NCI-H1092 treated with DMSO at 0.1 percent for 48 hours (cell line): ENCODE measurements at regions not wholly inside any gene's neighbourhood (a gene's known extent, or its start where the extent isn't known, plus 50 kb on each side); places are given as distances from the start of the nearest gene placed in this dataset.

Experiments used
- DNase-seq: peaks from one replicate; lab custom pipeline; 2025; lab: John Stamatoyannopoulos, UW

- no peak for DNase-seq
These were observed 51.2 kb upstream of the ROCK1 start for GRCh38 chr18:21162786-21163185.

- no peak for DNase-seq
These were observed 52.3 kb upstream of the ROCK1 start for GRCh38 chr18:21163647-21164547.

- DNase-seq, result no peak
These were observed 53.0 kb upstream of the ROCK1 start for GRCh38 chr18:21164548-21165095.

- peak; percentile 94 for DNase-seq
These were observed 56.2 kb upstream of the ROCK1 start for GRCh38 chr18:21167641-21168377.

GRCh38 chr18:21168880-21169279 is 57.3 kb upstream of the ROCK1 start:
- DNase-seq, result no peak

- DNase-seq, result no peak
These were observed 64.2 kb upstream of the GREB1L start for GRCh38 chr18:21177822-21178221.

GRCh38 chr18:21179590-21180220 is 62.3 kb upstream of the GREB1L start:
- peak; percentile 52 for DNase-seq

GRCh38 chr18:21180588-21180987 is 61.4 kb upstream of the GREB1L start:
- no peak for DNase-seq

- DNase-seq, result no peak
These were observed 60.3 kb upstream of the GREB1L start for GRCh38 chr18:21181766-21182165.

GRCh38 chr18:21183670-21184069 is 58.4 kb upstream of the GREB1L start:
- DNase-seq, result no peak

GRCh38 chr18:21184396-21184996 is 57.5 kb upstream of the GREB1L start:
- no peak for DNase-seq

- no peak for DNase-seq
These were observed 54.1 kb upstream of the GREB1L start for GRCh38 chr18:21187886-21188285.

GRCh38 chr18:21191596-21192307 is 50.3 kb upstream of the GREB1L start:
- DNase-seq, result peak; percentile 29
